C4-2B (cell line): ENCODE measurements at regions not wholly inside any gene's neighbourhood (a gene's known extent, or its start where the extent isn't known, plus 50 kb on each side); places are given as distances from the start of the nearest gene placed in this dataset.

Experiments
- H3K27ac ChIP-seq: fragments of 450-650 bp; 2 replicates; pipeline ENCODE4 v1.5.1; 2017
- ZFX ChIP-seq: fragments of 450-650 bp; IDR thresholded peaks from 2 replicates; pipeline ENCODE4 v1.6.1; 2017
- TF ChIP-seq, protein P1 (sequence below): fragments of 450-650 bp; conservative IDR thresholded peaks from 2 replicates; pipeline ENCODE4 v1.5.1; 2017; ENCODE audit warnings: mild to moderate bottlenecking

DNA sequence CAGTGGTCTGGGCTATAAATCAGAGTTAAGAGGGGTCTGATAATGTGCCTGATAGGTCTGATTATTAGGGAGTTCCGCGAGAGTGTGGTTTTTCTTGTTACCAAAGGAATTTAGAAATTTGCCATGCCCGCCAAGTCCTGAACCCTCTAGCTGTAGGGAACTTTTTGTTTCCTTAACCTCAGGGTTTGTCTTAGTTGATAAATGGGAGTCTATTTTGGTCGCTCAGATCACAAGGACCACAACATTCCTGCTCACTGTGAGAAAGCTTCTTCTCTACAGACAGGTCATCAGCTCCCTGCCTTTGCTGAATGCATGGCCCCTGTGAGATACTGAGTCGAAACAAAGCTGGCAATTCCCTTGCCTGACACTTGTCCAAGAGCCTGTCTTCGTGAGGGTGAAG lies 497.8 kb downstream of the HS3ST4 start:
- TF ChIP-seq, protein P1, sequence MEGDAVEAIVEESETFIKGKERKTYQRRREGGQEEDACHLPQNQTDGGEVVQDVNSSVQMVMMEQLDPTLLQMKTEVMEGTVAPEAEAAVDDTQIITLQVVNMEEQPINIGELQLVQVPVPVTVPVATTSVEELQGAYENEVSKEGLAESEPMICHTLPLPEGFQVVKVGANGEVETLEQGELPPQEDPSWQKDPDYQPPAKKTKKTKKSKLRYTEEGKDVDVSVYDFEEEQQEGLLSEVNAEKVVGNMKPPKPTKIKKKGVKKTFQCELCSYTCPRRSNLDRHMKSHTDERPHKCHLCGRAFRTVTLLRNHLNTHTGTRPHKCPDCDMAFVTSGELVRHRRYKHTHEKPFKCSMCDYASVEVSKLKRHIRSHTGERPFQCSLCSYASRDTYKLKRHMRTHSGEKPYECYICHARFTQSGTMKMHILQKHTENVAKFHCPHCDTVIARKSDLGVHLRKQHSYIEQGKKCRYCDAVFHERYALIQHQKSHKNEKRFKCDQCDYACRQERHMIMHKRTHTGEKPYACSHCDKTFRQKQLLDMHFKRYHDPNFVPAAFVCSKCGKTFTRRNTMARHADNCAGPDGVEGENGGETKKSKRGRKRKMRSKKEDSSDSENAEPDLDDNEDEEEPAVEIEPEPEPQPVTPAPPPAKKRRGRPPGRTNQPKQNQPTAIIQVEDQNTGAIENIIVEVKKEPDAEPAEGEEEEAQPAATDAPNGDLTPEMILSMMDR = no peak
- no peak for TF ChIP-seq ZFX
- H3K27ac ChIP-seq = no peak overlapping the region

DNA sequence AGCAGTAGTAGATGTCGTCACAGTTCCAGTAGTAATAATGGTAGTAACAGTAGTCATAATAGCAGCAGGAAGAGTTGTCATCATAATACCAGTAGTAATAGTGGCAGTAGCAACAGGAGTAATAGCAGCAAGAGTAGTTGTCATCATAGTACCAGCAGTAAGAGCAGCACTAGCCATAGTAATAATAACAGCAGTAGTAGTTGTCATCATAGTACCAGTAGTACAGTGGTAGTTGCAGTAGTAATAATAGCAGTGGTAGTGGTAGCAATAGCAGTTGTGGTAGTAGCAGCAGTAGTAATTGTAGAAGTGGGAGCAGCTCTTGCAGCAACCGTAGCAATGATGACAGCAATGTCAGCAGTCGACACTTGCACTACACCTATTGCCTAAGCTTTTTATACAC lies 502.8 kb downstream of the HS3ST4 start:
- TF ChIP-seq, protein P1 = no peak
- TF ChIP-seq ZFX = no peak

DNA sequence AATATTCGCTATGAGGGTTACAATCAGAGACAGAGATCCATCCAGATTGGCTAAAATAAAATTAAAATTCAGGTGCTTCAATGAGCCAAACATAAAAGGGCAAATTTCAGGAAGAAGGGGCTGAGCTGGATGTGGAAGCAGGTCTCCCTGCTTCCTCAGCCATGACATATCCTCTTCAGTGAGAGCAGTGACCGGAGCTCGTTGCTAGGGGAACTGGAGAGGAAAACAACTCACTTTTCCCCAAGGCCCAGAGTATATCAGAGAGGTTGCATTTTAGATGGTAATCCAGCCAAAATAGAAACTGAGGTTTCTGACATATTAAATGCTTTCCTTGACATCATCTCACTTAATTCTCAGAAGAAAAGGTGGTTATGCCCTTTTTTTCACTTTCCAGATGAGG lies 503.5 kb downstream of the HS3ST4 start:
- no peak overlapping the region for H3K27ac ChIP-seq
- TF ChIP-seq, protein P1 = no peak
- TF ChIP-seq ZFX = no peak

More for the DNA sequence above, 502.8 kb downstream of the HS3ST4 start:
- no peak overlapping the region for H3K27ac ChIP-seq

DNA sequence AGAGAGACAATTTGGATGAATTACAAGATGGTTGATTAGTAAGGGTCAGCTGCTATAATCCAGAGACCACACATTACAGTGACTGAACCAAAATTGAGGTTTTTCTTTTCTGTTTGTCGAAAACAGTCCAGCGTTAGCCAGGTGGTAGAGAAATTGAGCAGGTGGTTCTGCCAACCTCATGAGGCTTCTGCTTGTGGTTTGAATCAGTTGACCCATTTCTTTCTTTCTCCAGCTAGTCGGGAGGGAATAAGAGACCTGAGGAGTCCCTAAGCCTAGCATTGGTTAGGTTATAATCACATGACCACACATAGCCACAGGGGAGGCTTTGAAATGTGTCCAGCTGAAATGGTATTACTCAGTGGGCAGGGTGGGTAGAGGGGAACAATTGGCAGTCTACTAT lies 504.6 kb downstream of the HS3ST4 start:
- no peak overlapping the region for H3K27ac ChIP-seq
- TF ChIP-seq, protein P1 = no peak
- no peak for TF ChIP-seq ZFX

DNA sequence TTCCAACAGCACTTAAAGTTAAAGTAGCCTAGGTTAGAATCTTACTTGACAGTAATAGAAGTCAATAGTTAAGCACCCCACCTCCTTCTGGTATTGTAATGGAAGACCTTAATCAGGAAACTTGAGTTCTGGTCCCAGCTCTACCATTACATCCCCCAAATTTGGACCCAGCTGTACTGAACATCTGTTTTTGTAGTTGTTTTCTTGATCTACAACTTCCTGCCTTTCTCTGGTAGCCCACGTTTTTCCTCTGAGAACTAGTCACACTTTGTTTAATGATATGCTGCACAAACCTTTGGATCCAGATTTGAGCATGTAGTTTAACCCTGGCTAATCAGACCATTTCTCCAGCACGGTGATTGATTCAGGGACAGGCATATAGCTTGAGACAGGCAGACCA lies 505.0 kb downstream of the HS3ST4 start:
- no peak for TF ChIP-seq ZFX
- TF ChIP-seq, protein P1 = no peak
- H3K27ac ChIP-seq = no peak overlapping the region

DNA sequence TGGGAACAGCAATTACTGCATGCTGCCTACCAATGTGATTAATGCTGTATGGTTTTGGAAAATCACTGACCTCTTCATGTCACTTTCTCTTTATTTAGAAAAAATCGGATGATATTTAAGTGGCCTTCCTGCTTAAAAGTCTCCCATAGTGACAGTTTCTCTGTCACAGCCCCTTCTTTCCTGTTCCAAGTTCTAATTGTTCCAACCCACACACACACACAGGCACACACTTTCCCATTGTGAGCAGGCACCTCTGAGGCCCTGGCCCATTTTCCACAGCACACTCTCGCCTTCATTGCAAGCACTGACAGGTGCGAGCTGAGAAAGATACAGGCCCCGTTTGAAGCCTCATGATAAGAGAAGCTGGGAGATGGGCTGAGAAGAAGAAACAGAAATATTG lies 505.9 kb downstream of the HS3ST4 start:
- no peak overlapping the region for H3K27ac ChIP-seq
- TF ChIP-seq, protein P1 = no peak
- TF ChIP-seq ZFX = no peak

DNA sequence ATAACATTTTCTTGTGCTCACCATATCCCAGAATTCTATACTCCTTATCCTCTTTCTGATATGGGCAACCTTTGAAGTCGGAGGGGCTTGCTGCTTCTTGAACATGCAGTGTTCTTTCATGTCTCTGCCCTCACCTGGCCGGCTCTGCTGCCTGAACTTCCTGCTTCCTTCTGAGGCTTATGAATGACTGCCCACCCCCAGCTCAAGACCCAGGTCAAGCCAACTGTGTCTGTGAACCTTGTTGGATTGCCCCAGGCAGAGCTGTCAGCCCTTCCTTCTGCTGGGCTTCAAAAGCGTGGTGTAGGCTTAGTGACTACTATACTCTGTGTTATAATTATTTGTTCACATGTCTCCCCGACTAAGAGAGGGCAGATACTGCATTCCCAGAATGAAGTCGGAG lies 506.5 kb downstream of the HS3ST4 start:
- no peak overlapping the region for H3K27ac ChIP-seq
- TF ChIP-seq, protein P1 = no peak
- TF ChIP-seq ZFX = no peak
